ENCODE measurements at regions not wholly inside any gene's neighbourhood (a gene's known extent, or its start where the extent isn't known, plus 50 kb on each side); places are given as distances from the start of the nearest gene placed in this dataset.
"Not testable (repeated sequence)": the region's sequence is repeated elsewhere in the genome, so short reads cannot be mapped to it uniquely, and the experiment has no call there.

- Histone ChIP-seq H2AFZ (no peak overlapping the region), H3K4me2 (no peak overlapping the region), H3K36me3 (ENCODE audit: insufficient read depth) (peaks cover 7% of the 10 kb centered on the region; the same call in 1 of the 2 replicates), H3K4me3 (no peak overlapping the region), H3K27ac (ENCODE audit: low read depth) (no peak overlapping the region), H3K27me3 (ENCODE audit: insufficient read depth) (no peaks in the 10 kb centered on the region), H3K4me1 (ENCODE audit: insufficient read depth) (no peaks in the 10 kb centered on the region), H3K9me2 (ENCODE audit: insufficient read depth) (no peaks in the 10 kb centered on the region), H3K79me2 (replicated peaks; ENCODE audit: insufficient read depth) (no peaks in the 10 kb centered on the region), H4K20me1 (replicated peaks; ENCODE audit: insufficient read depth) (no peaks in the 10 kb centered on the region), H3F3A (replicated peaks; ENCODE audit: low read depth) (no peaks in the 10 kb centered on the region)
- Mint-ChIP-seq H3K27me3 (ENCODE audit: insufficient read depth, low read depth, poor library complexity) (peaks cover 4% of the 10 kb centered on the region), H3K27ac (no peak overlapping the region), H3K9me3 (peaks cover 85% of the 10 kb centered on the region), H3K4me3 (no peak overlapping the region), H3K36me3 (ENCODE audit: low read depth) (peaks cover 14% of the 10 kb centered on the region; the same call in 2 of the 3 replicates), H3K4me1 (no peaks in the 10 kb centered on the region)
- no peak for ATAC-seq
- no peak for TF ChIP-seq CREB1 (CRISPR knock-in tag; IDR thresholded peaks at IDR 0.05; ENCODE audit: low read depth)
- TF ChIP-seq POLR2AphosphoS5 (IDR thresholded peaks at IDR 0.05; ENCODE audit: low read depth), result no peak
- TF ChIP-seq EZH2phosphoT487 (IDR thresholded peaks at IDR 0.05; ENCODE audit: unreplicated experiment), result no peak
- no peak for TF ChIP-seq ZNF331 (CRISPR knock-in tag; IDR thresholded peaks at IDR 0.05; ENCODE audit: low read depth)
- no peak for DNase-seq (ENCODE audit: low spot score)
These were observed 66.5 kb upstream of the ZNF267 start for GRCh38 chr16:31807086-31807485.

- H3K27me3 Mint-ChIP-seq (ENCODE audit: insufficient read depth, low read depth, poor library complexity), result peaks cover 3% of the 10 kb centered on the region
- H4K20me1 ChIP-seq (replicated peaks; ENCODE audit: insufficient read depth), result no peaks in the 10 kb centered on the region
- no peaks in the 10 kb centered on the region for H3F3A ChIP-seq (replicated peaks; ENCODE audit: low read depth)
- no peaks in the 10 kb centered on the region for H3K27me3 ChIP-seq (ENCODE audit: insufficient read depth)
- no peaks in the 10 kb centered on the region for H3K4me1 ChIP-seq (ENCODE audit: insufficient read depth)
- peaks cover 7% of the 10 kb centered on the region for H3K36me3 ChIP-seq (ENCODE audit: insufficient read depth)
- no peak overlapping the region for H3K4me3 Mint-ChIP-seq
- H3K79me2 ChIP-seq (replicated peaks; ENCODE audit: insufficient read depth), result no peaks in the 10 kb centered on the region
- H3K9me2 ChIP-seq (ENCODE audit: insufficient read depth), result no peaks in the 10 kb centered on the region
- peaks cover 14% of the 10 kb centered on the region for H3K36me3 Mint-ChIP-seq (ENCODE audit: low read depth)
- TF ChIP-seq POLR2AphosphoS5 (IDR thresholded peaks at IDR 0.05; ENCODE audit: low read depth), result no peak
- TF ChIP-seq STAT1 (IDR thresholded peaks at IDR 0.05; ENCODE audit: unreplicated experiment), result no peak
- TF ChIP-seq NANOG (IDR thresholded peaks at IDR 0.05; ENCODE audit: borderline replicate concordance), result no peak
- no peak for TF ChIP-seq CTCF (conservative IDR thresholded peaks at IDR 0.05; ENCODE audit: low read depth in 2 of 2)
- no peak for TF ChIP-seq ETS1 (IDR thresholded peaks at IDR 0.05)
- no peak for TF ChIP-seq ZNF331 (CRISPR knock-in tag; IDR thresholded peaks at IDR 0.05; ENCODE audit: low read depth)
- no peak for TF ChIP-seq JUNB (IDR thresholded peaks at IDR 0.05; ENCODE audit: unreplicated experiment)
- no peak overlapping the region for H3K4me2 ChIP-seq
- peaks cover 89% of the 10 kb centered on the region for H3K9me3 Mint-ChIP-seq
- no peak overlapping the region for H2AFZ ChIP-seq
- H3K27ac ChIP-seq (ENCODE audit: low read depth), result no peak overlapping the region
- no peaks in the 10 kb centered on the region for H3K4me1 Mint-ChIP-seq
- no peak for ATAC-seq
- H3K27ac Mint-ChIP-seq, result no peak overlapping the region
- no peak for DNase-seq (ENCODE audit: low spot score)
- H3K4me3 ChIP-seq, result no peak overlapping the region
These were observed 62.7 kb upstream of the ZNF267 start for GRCh38 chr16:31810863-31811262.

DNA sequence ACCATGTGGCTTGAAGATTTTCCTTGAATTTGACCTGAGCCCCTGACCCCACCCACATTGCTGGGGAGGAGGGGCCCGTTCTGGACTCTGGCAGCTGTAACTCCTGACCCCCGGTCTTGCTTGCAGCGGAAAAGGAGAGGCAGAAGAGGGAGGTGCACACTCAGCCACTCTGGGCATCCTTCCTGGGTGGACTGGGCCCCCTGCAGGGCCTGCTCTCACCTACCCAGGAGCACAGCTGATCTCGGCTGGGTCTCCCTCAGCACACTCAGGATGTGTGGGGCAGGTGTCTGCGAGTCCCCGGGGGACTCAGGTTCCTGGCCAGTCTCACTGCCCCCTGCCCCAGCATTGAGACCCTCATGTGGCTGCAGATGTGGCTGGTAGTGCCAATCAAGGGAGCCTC lies 57.5 kb upstream of the ZNF267 start:
- Mint-ChIP-seq H3K9me3 (peaks cover 85% of the 10 kb centered on the region), H3K36me3 (ENCODE audit: low read depth) (peaks cover 17% of the 10 kb centered on the region)
- H3K27ac ChIP-seq (ENCODE audit: low read depth); DNase-seq (ENCODE audit: low spot score); H2AFZ ChIP-seq; H3K36me3 ChIP-seq (ENCODE audit: insufficient read depth); H3K27ac Mint-ChIP-seq; H3K9me2 ChIP-seq (ENCODE audit: insufficient read depth); ATAC-seq; H3K79me2 ChIP-seq (replicated peaks; ENCODE audit: insufficient read depth); H3K4me1 Mint-ChIP-seq; H3K27me3 ChIP-seq (ENCODE audit: insufficient read depth); H3K27me3 Mint-ChIP-seq (ENCODE audit: insufficient read depth, low read depth, poor library complexity); H3F3A ChIP-seq (replicated peaks; ENCODE audit: low read depth); H3K4me1 ChIP-seq (ENCODE audit: insufficient read depth); H3K4me2 ChIP-seq; H3K4me3 ChIP-seq; H4K20me1 ChIP-seq (replicated peaks; ENCODE audit: insufficient read depth); H3K4me3 Mint-ChIP-seq: not testable (repeated sequence)
